Activated CD4-positive, alpha-beta T cell treated with anti-CD3 and anti-CD28 coated beads, Interleukin-2, amount 50 U/mL, for 24 hours (primary cell): ENCODE measurements at regions not wholly inside any gene's neighbourhood (a gene's known extent, or its start where the extent isn't known, plus 50 kb on each side); places are given as distances from the start of the nearest gene placed in this dataset.
"Not testable (repeated sequence)": the region's sequence is repeated elsewhere in the genome, so short reads cannot be mapped to it uniquely, and the experiment has no call there.

ENCODE experiments used
- DNase-seq, 2 donors: peaks; one replicate each; pipeline ENCODE4 v3.0.0-alpha.2; 2020; ENCODE audit warnings: low read depth in 1 of 2, low spot score in 1 of 2

- no peak for DNase-seq
Measured at GRCh38 chr14:49139593-49139992, 446.6 kb downstream of the RPS29 start.

GRCh38 chr14:49134940-49135339 lies 451.2 kb downstream of the RPS29 start:
- no peak for DNase-seq

- DNase-seq, result no peak
Measured at GRCh38 chr14:49121246-49121645, 464.9 kb downstream of the RPS29 start.

GRCh38 chr14:49114161-49114893 lies 471.9 kb downstream of the RPS29 start:
- DNase-seq, result no peak

GRCh38 chr14:49106741-49107667 lies 479.2 kb downstream of the RPS29 start:
- no peak for DNase-seq

- no peak for DNase-seq
Measured at GRCh38 chr14:49105956-49106355, 480.2 kb downstream of the RPS29 start.

GRCh38 chr14:49105512-49105911 lies 480.7 kb downstream of the RPS29 start:
- no peak for DNase-seq

GRCh38 chr14:49092345-49092744 lies 493.8 kb downstream of the RPS29 start:
- DNase-seq, result no peak

GRCh38 chr14:49089107-49089506 lies 497.1 kb downstream of the RPS29 start:
- DNase-seq, result no peak

GRCh38 chr14:49073292-49073691 lies 512.9 kb downstream of the RPS29 start:
- not testable (repeated sequence) for DNase-seq

- DNase-seq, result no peak
Measured at GRCh38 chr14:49058511-49058910, 527.7 kb downstream of the RPS29 start.

- no peak for DNase-seq
Measured at GRCh38 chr14:49057838-49058510, 528.2 kb downstream of the RPS29 start.

GRCh38 chr14:49056021-49056420 lies 530.2 kb downstream of the RPS29 start:
- no peak for DNase-seq

GRCh38 chr14:49052521-49052920 lies 533.7 kb downstream of the RPS29 start:
- no peak for DNase-seq

- DNase-seq, result no peak
Measured at GRCh38 chr14:49051328-49052060, 534.7 kb downstream of the RPS29 start.

GRCh38 chr14:49050822-49051221 lies 535.4 kb downstream of the RPS29 start:
- DNase-seq, result no peak

- DNase-seq, result no peak
Measured at GRCh38 chr14:49049711-49050110, 536.5 kb downstream of the RPS29 start.

GRCh38 chr14:49044981-49045380 lies 541.2 kb downstream of the RPS29 start:
- no peak for DNase-seq

- DNase-seq, result no peak
Measured at GRCh38 chr14:49036984-49037516, 549.1 kb downstream of the RPS29 start.

- no peak for DNase-seq
Measured at GRCh38 chr14:49036266-49036665, 549.9 kb downstream of the RPS29 start.

GRCh38 chr14:49033131-49033530 lies 553.0 kb downstream of the RPS29 start:
- DNase-seq, result no peak
